Activated T-cell treated with anti-CD3 and anti-CD28 coated beads for 1 hour (primary cell): ENCODE measurements at regions not wholly inside any gene's neighbourhood (a gene's known extent, or its start where the extent isn't known, plus 50 kb on each side); places are given as distances from the start of the nearest gene placed in this dataset.
"Not testable (repeated sequence)": the region's sequence is repeated elsewhere in the genome, so short reads cannot be mapped to it uniquely, and the experiment has no call there.

Source experiments
- DNase-seq: peaks from one replicate; pipeline ENCODE4 v3.0.0-alpha.2; 2020; ENCODE audit warnings: low read depth

DNA sequence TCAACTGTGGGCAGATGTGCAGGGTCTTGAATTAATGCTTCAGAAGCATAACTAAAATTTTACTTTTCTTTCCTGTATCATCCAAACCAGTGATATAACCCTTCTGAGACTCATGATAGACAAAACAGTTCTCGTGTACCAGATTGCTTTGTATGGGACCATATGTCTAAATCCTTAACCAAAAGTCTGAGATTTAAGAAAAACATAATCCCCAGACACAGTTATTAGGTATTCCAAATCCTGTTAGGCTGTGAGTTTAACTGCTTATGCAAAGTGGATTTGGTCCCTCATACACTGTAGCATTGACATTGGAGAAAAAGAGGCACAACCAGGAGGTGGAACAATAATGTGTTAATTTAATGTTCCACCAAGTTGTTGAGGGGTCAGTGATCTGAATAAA, 235.0 kb downstream of the PMAIP1 start:
- DNase-seq = no peak

DNA sequence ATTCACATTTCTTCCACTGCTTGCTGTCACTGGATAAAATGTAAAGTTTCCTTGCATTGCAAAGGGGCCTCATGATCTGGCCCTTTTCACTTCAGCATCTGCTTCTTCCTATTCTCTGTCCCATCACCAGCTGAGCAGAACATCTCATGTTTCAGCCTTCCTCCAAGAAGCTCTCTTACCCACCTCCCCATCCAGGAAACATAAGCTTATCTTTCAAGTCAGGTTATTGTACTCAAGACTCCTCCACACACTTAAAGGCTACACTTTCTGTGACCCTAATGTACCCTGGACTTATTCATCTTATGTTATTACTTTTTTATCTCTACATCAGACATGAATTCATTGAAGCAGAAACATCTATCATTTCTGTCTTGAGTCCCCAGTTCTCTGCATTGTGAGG, 230.5 kb downstream of the PMAIP1 start:
- no peak for DNase-seq

DNA sequence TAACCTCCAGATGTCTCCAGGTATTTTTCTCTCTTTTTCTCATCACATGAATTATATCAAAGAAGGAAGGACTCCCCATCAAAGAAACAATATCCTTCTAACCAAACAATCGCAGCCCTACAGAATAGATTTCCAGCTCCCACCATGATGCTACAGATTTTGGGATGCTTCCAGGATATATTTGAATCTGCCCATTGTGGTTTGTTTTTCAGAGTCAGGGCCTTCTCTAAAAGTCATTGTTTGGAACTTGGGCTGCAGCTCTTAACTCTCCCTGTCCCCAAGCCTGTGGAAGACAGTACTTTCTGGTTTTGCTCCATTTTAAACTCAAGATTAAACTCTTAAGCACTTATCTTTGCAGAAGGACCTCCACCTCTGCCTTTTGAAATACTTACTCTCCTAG, 223.2 kb downstream of the PMAIP1 start:
- no peak for DNase-seq

DNA sequence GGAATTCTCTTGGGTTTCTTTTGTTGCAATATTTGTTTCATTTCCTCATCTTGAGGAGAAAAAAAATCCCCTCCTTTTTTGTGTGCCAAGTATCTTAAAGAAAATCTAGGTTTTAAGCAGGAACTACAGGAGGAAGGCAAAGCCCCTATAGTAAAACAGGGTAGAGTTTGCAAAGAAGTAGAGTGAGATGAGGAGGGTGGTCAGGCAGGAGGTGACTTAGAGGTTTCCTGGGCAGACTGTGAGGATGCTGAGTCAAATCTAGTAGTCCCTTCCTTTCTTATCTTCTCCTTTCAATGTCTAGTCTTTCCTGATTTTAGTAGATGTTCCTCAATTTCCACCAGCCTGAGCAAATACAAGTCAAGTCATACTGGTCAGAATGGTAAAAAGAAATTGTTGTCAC, 222.5 kb downstream of the PMAIP1 start:
- no peak for DNase-seq

DNA sequence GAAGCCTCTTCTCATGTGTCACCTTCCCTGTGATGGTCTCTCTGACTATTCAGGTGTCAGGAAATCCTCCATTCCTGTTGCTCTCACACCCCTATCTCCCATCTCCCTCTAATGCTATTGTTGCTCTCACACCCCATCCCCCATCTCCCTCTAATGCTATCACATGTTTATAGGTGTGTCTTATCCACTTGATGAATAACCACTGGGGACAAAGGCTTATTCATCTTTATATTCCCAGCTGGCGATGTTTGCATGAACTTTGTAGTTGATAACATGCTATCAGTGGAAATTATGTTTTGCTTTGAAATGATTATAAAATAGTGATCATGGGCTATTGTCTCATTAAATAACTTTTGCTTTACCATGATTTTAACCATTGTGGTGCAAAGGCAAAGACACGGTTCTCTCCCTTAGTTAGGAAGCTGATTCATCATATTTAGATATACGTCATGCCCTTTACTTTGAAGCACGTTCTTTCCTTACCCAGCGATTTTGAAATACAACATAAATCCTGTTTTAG, 220.5 kb downstream of the PMAIP1 start:
- DNase-seq = no peak

DNA sequence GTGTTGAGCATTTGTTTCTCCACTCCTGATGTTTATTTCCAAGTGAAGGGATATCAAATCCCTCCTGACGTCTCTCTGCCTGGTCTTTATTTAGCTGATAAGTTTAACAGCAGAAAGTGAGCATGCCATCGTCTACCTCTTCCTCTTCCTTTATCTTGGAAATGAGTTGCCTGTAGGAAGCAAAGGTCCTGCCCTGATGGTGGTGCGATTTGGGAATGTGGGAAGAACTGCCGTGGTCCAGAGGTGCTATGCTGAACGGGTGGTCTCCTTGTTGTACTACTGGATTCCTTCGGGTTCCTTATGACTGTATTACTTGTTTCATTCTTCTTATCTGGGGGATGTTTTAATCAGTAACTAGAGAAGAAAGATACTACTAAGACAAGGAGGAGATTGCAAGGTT, 217.5 kb downstream of the PMAIP1 start:
- DNase-seq = no peak

DNA sequence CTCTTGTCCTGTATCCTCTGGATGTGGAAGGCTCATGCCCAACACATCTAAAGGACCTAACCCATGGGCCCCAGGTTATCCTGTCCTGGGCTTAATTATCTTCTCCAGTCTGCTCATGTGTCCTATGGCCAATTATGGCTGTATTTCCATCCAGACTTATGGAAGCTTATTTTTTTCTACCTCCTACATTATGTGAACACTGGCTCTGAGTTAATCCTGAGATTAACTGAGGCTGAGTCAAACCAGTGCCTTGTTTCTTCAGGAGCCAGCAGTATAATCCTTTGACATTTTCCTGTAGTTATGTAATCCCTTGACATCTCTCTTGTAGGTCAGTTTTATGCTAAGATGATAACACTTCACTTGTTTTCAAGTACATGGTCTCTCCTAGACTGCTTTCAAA, 213.6 kb downstream of the PMAIP1 start:
- no peak for DNase-seq

DNA sequence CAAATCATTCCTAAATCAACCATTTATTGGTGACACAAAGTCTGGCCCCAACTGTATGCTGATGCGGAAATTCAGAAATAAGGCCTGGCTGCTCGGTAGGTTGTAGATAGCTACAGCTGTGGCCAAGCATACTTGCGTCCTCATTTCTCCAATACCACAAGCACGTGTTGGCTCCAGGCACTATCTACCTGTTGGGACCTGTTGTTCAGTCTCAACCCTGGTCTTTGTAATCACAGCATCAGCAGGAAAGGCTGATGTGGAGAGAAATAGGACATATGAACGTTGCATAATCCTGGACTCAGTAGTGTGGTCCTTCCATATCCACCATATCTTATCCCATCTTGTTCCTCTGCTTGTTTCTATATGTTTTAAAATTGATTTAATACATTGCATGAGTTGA, 212.6 kb downstream of the PMAIP1 start:
- no peak for DNase-seq

DNA sequence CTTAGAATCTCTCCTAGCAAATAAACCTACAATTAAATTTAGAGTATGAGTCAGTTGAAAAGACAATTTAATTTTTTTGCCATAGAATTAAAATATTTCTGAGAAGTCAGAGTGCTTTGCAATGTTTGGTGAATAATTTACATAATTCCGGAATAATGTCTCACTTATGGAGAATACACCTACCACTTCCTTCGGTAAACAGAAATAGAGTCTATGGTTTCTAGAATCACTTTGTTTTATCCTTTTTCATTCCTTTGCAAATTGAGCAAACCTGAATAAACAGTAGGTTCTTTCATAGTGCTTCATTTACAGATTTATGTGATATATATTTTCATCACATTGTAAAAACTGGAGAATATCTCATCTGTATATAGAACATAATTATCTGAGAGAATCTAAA, 211.7 kb downstream of the PMAIP1 start:
- DNase-seq = no peak

DNA sequence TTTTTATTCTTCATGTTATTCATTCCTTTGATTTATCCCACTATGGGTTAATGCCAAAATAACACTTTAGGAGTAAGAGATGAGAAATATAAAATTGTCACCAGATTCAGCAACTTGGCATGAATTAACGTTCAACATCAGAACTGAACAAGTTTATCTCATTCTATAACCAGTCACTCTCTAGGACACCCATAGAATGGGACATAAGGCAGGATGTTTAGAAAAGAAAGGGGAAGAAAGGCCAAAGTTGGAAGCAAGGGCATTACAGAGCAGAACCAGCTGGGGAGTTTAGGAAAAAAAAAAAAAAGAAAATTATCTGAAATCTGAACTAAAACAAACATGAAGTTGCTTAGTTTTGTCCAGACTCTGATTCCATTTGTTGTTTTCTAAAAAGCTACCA, 211.0 kb downstream of the PMAIP1 start:
- no peak for DNase-seq

DNA sequence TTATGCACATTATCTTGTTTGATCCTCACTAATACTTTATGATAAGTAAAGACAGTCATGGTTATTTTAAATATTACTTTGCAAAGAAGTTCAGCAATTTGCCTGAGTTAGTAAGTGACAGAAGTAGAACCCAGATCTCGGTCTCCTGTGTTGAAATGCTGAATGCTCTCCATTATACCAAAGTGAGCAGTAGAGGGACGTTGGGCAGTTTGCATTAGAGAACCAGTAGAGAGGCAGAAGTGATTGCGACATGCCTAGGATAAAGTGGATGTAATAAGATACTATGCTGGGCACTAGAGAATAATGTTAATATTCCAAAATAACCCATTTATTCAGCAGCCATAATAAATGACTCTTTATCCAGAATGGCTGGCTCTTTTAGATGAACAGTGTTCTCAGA, 201.0 kb downstream of the PMAIP1 start:
- no peak for DNase-seq

DNA sequence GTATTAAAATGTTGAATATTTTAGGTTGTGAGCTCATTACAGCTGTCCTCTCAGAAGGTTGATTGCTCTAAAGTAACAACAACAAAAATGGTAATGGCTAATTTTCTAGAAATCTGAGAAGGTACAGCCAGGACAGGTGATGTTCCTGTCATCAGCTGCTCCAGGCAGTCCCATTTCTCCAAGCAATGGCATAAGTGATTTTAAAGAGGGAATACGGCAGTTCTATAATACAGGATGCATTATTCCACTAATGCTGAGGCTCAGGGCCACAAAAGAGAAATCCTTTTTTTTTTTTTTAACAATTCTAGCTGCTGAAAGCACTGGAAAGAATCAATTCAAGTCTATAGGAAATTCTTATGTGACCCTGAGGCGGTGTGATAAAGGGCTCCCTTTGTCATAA, 199.9 kb downstream of the PMAIP1 start:
- DNase-seq = no peak

DNA sequence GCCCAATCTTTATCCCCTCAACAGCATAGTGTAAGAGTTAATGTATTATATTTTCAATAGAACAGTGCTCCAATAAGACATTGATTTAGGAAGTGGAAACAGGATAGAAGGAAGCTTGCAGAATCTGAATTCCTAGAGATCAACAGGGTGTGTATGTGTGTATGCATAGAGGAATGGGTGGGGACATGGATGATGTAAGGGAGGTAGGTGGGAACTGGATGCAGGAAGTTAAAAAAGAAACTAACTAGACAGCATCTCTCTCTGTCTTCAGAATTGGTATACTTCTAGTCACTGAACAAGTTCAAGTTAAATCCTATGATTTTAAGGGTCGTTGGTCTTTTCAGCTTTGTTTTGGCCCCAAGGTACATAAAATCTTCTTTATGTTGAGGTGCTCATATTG, 196.6 kb downstream of the PMAIP1 start:
- DNase-seq = no peak

DNA sequence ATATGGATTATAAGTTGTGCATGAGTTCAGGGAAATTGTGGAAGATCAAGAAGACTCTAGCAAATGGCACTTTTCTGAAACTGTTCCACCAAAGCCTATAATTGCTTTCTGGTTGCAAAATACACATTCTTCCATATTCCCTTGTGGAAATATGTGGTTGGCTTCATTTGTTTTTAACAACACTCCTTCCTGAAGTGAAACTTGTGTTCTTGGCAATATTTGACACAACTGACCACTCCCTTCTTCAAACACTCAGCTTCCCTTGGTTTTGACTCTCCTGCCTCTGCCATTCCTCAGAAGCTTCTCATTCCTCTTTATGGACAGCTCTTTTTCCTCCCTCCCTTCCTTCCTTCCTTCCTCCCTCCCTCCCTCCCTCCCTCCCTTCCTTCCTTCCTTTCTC, 192.3 kb downstream of the PMAIP1 start:
- no peak for DNase-seq

DNA sequence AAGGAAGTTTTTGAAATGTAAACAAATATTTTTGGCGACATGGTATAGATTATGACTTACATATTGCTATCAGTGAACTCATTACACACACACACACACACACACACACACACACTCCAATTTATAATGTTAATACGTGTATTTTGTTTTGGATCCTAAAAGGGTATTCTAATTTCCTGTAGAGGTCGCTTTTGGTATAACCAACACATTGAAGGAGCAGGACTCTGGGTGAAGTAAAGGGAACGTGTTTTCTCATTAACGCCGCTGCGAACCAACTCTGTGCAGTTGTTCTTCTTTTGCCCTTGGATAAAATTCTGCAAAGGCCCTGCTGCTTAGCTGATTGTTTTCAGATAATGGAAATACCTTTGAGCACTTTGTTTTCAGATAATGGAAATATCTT, 190.4 kb downstream of the PMAIP1 start:
- DNase-seq = no peak

DNA sequence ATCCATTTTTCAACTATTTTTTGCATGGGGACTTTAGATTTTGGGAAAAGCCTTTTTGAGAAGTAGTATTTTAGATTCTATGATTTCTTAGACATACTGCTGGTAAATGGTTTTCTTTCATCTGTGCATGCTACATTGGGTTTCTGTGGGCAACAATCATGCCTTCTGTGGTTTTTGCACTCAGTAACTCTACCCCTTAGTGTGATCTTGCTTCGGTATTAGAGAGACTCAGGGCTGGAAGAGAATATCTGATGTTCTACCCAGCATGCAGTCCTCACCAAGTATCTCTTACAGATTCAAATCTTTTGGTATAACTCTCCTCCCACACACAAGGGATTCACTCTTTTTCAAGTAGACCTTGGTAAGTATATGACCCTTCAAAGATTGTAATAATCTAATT, 183.0 kb downstream of the PMAIP1 start:
- no peak for DNase-seq

DNA sequence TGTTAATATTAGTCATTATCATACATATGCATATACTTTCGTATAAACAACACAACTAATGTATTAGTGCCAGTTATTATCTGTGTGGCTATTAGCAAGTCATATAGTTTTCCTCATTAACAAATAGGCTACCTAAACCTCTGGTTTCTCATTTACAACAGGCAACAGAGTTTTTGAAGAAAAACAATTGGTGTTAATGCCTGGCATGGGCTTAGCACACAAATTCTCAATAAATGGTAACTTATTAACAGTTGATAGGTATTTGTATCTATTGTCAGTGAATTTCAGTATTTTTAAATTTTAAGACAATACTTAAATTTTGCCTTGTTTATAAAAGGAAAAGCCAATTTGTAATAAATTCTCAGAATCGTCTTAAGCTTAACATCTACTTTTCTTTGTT, 182.5 kb downstream of the PMAIP1 start:
- no peak for DNase-seq

DNA sequence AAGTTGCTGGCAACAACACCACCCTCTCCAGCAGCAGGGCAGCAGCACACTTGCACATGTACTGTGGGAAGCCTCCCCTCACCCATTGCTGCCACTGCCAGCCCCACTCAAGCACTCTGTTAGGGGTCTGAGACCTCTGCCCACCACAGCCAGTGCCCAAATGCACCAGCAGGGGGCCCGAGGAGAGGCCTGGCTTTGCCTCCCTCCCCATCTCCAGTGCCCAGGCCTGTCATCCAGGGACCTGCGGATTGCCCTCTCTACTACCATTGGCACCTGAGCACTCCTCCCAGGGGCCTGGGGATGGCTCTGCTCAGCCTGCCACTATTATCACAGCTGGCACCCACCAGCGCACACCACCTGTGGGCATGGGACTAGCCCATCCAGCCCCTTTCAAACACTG, 175.7 kb downstream of the PMAIP1 start:
- DNase-seq = no peak

DNA sequence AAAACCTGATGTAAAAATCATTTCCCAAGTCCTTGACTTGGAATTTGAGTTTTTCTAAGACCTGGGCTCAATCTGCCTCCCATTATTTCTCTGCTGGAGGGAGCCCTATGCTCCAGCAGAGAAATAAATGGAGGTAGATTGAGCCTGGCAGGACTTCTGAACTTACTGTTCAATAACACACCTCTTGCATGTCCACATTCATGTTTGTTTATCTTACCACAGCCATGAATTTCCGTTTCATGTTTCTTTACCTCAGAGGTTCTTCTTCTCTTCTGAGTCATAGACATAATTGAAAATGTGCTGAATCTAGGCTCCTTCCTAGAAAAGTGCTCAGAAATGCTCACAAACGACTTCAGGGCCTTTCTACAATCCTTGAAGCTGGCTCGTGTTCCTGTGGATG, 170.8 kb downstream of the PMAIP1 start:
- no peak for DNase-seq

DNA sequence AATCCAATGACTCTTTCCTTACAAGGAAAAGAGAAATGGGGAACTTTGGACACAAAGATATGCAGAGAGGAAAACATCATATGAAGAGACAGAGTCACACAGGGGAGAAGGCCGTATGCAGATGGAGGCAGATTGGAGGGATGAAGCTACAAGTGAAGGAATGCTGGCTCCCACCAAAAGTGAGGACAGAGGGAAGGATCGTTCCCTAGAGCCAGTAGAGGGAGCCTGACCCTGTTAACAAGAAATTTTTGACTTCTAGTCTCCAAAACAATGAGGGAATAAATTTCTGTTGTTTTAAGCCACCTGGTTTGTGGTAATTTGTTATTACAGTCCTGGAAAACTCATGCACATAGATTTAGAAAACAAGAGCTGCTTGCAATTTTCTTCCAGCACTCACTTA, 169.3 kb downstream of the PMAIP1 start:
- DNase-seq = no peak

DNA sequence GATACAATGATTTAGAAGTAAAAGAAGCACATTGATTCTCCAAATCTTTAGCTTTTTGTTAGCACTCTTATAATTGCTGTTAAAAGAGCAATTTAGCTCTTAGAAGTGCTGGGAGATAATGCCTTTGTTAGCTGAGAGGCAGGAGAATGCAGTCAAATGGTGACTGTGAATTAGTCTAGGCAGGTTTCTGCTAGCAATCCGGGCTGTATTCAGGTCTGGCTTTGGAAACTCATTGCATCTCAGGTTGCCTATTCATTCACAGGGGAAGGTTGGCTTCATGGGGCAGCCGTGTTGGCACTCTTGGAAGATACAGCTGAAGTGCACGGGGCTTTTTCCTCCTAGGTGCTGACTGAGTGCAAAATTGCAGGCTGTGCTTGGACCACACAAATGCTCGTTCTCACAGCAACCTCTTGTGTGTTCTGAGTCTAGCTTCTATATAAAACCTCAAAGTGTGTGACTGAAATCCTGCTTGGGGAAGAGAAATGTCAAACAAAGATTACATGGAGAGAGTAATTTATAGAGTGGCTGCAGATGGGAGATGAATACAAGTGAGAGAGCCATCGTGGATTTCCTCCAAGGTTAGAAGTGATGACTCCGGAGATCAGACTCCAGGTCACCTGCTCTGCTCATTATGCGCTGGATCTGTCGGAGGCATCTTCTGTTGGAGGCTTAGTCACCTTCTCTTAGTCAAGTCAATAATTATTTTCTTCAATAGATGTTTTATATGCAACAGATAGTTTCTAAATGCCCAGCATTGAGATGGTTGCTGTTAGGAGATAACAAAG, 167.8 kb downstream of the PMAIP1 start:
- DNase-seq = no peak

DNA sequence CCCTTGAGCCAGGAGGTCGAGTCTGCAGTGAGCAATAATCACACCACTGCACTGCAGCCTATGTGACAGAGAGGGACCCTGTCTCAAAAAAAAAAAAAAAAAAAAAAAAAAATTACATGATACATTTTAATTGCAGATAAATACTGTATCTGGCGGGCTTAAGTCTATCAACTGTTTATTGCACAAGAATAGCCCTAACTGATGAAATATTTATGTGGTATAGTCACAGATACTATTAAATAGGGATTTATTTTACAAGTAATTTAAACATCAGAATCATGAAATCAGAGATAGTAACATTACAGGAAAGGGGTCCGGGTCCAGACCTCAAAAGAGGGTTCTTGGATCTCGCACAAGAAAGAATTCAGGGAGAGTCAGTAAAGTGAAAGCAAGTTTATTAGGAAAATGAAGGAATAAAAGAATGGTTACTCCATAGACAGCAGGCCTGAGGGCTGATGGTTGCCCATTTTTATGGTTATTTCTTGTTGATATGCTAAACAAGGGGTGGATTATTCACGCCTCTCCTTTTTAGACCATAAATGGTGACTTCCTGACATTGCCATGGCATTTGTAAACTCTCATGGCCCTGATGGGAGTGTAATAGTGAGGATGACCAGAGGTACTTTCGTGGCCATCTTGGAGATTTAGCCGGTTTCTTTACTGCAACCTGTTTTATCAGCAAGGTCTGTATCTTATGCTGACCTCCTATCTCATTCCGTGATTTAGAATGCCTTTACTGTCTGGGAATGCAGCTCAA, 166.6 kb downstream of the PMAIP1 start:
- no peak for DNase-seq

DNA sequence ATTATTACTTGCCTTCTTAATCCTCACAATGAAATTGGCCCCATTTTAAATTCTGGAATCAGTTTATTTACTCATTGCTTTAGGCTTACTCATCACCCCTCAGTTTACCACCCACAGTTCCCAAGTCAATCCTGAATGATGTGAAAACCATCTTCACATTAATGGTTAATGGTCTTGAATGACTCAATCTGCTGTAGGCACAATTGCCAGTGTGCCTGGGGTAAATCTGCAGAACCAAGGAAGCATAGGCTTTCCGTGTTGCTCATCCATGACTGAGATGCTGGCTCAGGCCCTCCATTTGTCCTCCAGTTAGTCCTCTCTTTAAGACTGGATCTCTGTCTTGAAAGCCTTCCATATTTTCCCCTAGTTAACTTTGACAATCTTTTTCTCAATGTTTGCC, 164.5 kb downstream of the PMAIP1 start:
- no peak for DNase-seq

DNA sequence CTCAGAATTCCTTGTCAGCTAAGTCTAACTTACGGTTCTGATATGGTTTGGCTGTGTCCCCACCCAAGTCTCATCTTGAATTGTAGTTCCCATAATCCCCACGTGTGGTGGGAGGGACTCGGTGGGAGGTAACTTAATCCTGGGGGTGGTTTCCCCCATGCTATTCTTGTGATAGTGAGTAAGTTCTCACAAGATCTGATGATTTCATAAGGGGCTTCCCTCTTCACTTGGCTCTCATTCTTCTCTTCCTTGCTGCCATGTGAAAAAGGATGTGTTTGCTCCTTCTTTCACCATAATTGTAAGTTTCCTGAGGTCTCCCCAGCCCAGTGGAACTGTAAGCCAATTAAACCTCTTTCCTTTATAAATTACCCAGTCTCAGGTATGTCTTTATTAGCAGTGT, 163.0 kb downstream of the PMAIP1 start:
- DNase-seq = not testable (repeated sequence)
